ENCODE measurements at regions not wholly inside any gene's neighbourhood (a gene's known extent, or its start where the extent isn't known, plus 50 kb on each side); places are given as distances from the start of the nearest gene placed in this dataset.
A peak's percentile ranks its signal among the peaks of the same experiment; 100 is the strongest.

GRCh38 chr10:9081253-9081652 is 1026.8 kb downstream of the GATA3 start:
- Histone ChIP-seq H3K4me3 (ENCODE audit: control insufficient read depth in 2 of 3, extremely low read depth in 1 of 3, insufficient read depth in 2 of 3, low read depth in 1 of 3, low read length in 3 of 3) (no peak overlapping the region), H3K36me3 (ENCODE audit: control insufficient read depth in 2 of 2, extremely low read depth in 1 of 2, insufficient read depth in 2 of 2, low read length in 2 of 2) (no peaks in the 10 kb centered on the region), H3K27ac (ENCODE audit: control insufficient read depth, insufficient read depth, low read length) (no peak overlapping the region), H3K9me1 (ENCODE audit: control insufficient read depth, extremely low read depth, insufficient read depth, low read length) (no peaks in the 10 kb centered on the region), H2AFZ (ENCODE audit: control insufficient read depth, low read length) (no peak overlapping the region), H3K27me3 (ENCODE audit: control insufficient read depth, extremely low read depth, insufficient read depth, low read length) (no peaks in the 10 kb centered on the region), H3K4me1 (ENCODE audit: control insufficient read depth, extremely low read depth, insufficient read depth, low read length) (no peaks in the 10 kb centered on the region), H3K79me2 (ENCODE audit: control insufficient read depth, insufficient read depth, low read length) (no peaks in the 10 kb centered on the region), H4K20me1 (ENCODE audit: control insufficient read depth, extremely low read depth, insufficient read depth, low read length) (no peaks in the 10 kb centered on the region), H3K9ac (ENCODE audit: control insufficient read depth, extremely low read depth, insufficient read depth, low read length) (no peak overlapping the region), H3K4me2 (ENCODE audit: control insufficient read depth, extremely low read depth, insufficient read depth, low read depth, low read length) (no peak overlapping the region), H3K9me3 (ENCODE audit: control insufficient read depth, low read depth, low read length) (no peaks in the 10 kb centered on the region)
- peak; percentile 63 for FAIRE-seq
- no peak for DNase-seq (ENCODE audit: low read depth, low spot score)
- TF ChIP-seq CTCF (optimal IDR thresholded peaks at IDR 0.05 in 1 of 3, IDR thresholded peaks at IDR 0.05 in 1 of 3, conservative IDR thresholded peaks at IDR 0.05 in 1 of 3; ENCODE audit: extremely low read depth in 1 of 3, insufficient read depth in 2 of 3, low read length in 3 of 3) (no peak), EZH2 (IDR thresholded peaks at IDR 0.05; ENCODE audit: low read length) (no peak)
- dilution Hi-C loops (cut with MboI; ENCODE audit: extremely low pct_ligation_motif_present, low sequenced_read_pairs), result no loop called here

GRCh38 chr10:9081961-9082360 is 1027.5 kb downstream of the GATA3 start:
- FAIRE-seq (no peak), DNase-seq (ENCODE audit: low read depth, low spot score) (no peak)
- no peaks in the 10 kb centered on the region for H3K4me1 ChIP-seq (ENCODE audit: control insufficient read depth, extremely low read depth, insufficient read depth, low read length)
- no peaks in the 10 kb centered on the region for H4K20me1 ChIP-seq (ENCODE audit: control insufficient read depth, extremely low read depth, insufficient read depth, low read length)
- H3K9me1 ChIP-seq (ENCODE audit: control insufficient read depth, extremely low read depth, insufficient read depth, low read length), result no peaks in the 10 kb centered on the region
- no peaks in the 10 kb centered on the region for H3K36me3 ChIP-seq (ENCODE audit: control insufficient read depth in 2 of 2, extremely low read depth in 1 of 2, insufficient read depth in 2 of 2, low read length in 2 of 2)
- H3K27ac ChIP-seq (ENCODE audit: control insufficient read depth, insufficient read depth, low read length), result no peak overlapping the region
- no peaks in the 10 kb centered on the region for H3K79me2 ChIP-seq (ENCODE audit: control insufficient read depth, insufficient read depth, low read length)
- no peak overlapping the region for H2AFZ ChIP-seq (ENCODE audit: control insufficient read depth, low read length)
- H3K9ac ChIP-seq (ENCODE audit: control insufficient read depth, extremely low read depth, insufficient read depth, low read length), result no peak overlapping the region
- H3K4me2 ChIP-seq (ENCODE audit: control insufficient read depth, extremely low read depth, insufficient read depth, low read depth, low read length), result no peak overlapping the region
- dilution Hi-C loops (cut with MboI; ENCODE audit: extremely low pct_ligation_motif_present, low sequenced_read_pairs), result no loop called here
- H3K4me3 ChIP-seq (ENCODE audit: control insufficient read depth in 2 of 3, extremely low read depth in 1 of 3, insufficient read depth in 2 of 3, low read depth in 1 of 3, low read length in 3 of 3), result no peak overlapping the region
- no peaks in the 10 kb centered on the region for H3K27me3 ChIP-seq (ENCODE audit: control insufficient read depth, extremely low read depth, insufficient read depth, low read length)
- H3K9me3 ChIP-seq (ENCODE audit: control insufficient read depth, low read depth, low read length), result no peaks in the 10 kb centered on the region
- TF ChIP-seq EZH2 (IDR thresholded peaks at IDR 0.05; ENCODE audit: low read length) (no peak), CTCF (optimal IDR thresholded peaks at IDR 0.05 in 1 of 3, IDR thresholded peaks at IDR 0.05 in 1 of 3, conservative IDR thresholded peaks at IDR 0.05 in 1 of 3; ENCODE audit: extremely low read depth in 1 of 3, insufficient read depth in 2 of 3, low read length in 3 of 3) (no peak)
